ENCODE measurements at regions not wholly inside any gene's neighbourhood (a gene's known extent, or its start where the extent isn't known, plus 50 kb on each side); places are given as distances from the start of the nearest gene placed in this dataset.

DNA sequence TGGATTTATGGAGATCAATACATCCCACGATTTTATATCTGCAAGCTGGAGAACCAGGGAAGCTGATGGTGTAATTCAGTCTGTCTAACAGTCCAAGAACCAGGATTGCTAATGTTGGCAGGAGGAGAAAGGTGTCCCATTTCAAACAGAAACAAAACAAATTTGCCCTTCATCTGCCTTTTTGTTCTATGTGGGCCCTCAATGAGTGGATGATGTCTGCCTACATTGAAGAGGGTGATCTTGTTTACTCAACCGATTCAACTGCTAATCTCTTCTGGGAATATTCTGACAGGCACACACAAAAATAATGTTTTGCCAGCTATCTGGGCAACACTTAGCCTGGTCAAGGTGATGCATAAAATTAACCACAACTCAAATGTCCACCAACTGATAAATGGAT, 65.1 kb upstream of the IL33 start:
- Histone ChIP-seq H3K27ac (ENCODE audit: low read depth, low read length, poor library complexity, severe bottlenecking) (no peak overlapping the region), H3K36me3 (ENCODE audit: insufficient read depth, low read length) (no peaks in the 10 kb centered on the region), H3K4me1 (ENCODE audit: insufficient read depth, low read length, poor library complexity, severe bottlenecking) (no peaks in the 10 kb centered on the region), H3K9me3 (ENCODE audit: low read length) (no peaks in the 10 kb centered on the region), H2AFZ (ENCODE audit: low read length) (no peak overlapping the region), H4K20me1 (ENCODE audit: insufficient read depth, low read length) (no peaks in the 10 kb centered on the region), H3K79me2 (ENCODE audit: insufficient read depth, low read depth, low read length) (no peaks in the 10 kb centered on the region), H3K4me2 (ENCODE audit: low read length) (no peak overlapping the region), H3K9me2 (ENCODE audit: insufficient read depth, low read length) (no peaks in the 10 kb centered on the region), H3K4me3 (ENCODE audit: low read depth, low read length, poor library complexity, severe bottlenecking) (no peak overlapping the region)
- TF ChIP-seq EZH2phosphoT487 (IDR thresholded peaks at IDR 0.05; ENCODE audit: borderline replicate concordance, low read depth, low read length) = no peak
- TF ChIP-seq, protein P1, sequence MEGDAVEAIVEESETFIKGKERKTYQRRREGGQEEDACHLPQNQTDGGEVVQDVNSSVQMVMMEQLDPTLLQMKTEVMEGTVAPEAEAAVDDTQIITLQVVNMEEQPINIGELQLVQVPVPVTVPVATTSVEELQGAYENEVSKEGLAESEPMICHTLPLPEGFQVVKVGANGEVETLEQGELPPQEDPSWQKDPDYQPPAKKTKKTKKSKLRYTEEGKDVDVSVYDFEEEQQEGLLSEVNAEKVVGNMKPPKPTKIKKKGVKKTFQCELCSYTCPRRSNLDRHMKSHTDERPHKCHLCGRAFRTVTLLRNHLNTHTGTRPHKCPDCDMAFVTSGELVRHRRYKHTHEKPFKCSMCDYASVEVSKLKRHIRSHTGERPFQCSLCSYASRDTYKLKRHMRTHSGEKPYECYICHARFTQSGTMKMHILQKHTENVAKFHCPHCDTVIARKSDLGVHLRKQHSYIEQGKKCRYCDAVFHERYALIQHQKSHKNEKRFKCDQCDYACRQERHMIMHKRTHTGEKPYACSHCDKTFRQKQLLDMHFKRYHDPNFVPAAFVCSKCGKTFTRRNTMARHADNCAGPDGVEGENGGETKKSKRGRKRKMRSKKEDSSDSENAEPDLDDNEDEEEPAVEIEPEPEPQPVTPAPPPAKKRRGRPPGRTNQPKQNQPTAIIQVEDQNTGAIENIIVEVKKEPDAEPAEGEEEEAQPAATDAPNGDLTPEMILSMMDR (conservative IDR thresholded peaks at IDR 0.05; ENCODE audit: low read length) = no peak
- BruUV-seq (replicated peaks) = no TSS peak
- CTCF ChIA-PET (ENCODE audit: unreplicated experiment) = no interaction called here
- POLR2A ChIA-PET = interaction anchor here (0.6 kb wide), 2 partner anchors 41 to 1084 kb away, joined by 3 to 7 read pairs; no protein-coding TSS in a partner anchor
- DNase-seq (ENCODE audit: low spot score) = no peak
- intact Hi-C loops (cut with micrococcal nuclease; ENCODE audit: unreplicated experiment) = no loop called here

DNA sequence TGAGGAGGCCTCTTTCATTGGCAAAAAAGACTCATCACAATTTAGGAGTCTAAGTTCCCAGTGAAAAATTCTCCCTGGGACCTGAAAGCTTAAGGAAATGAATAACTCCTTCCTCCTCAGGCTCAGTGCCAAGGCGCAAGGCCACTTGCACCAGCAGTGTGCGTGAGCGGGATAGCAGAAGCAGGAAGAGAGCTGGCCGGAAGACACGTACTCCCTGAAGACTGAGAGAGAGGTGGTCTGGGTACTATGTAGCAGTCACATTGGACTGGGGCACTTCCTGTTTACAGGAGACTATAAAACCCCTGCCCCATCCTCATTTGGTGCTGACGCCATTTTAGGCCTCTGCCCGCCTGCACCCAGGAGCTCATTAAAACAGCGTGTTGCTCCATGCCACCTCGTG, 66.3 kb upstream of the IL33 start:
- no peak overlapping the region for H3K4me3 ChIP-seq (ENCODE audit: low read depth, low read length, poor library complexity, severe bottlenecking)
- no peak overlapping the region for H3K4me2 ChIP-seq (ENCODE audit: low read length)
- H3K27ac ChIP-seq (ENCODE audit: low read depth, low read length, poor library complexity, severe bottlenecking) = no peak overlapping the region
- no peaks in the 10 kb centered on the region for H4K20me1 ChIP-seq (ENCODE audit: insufficient read depth, low read length)
- H3K36me3 ChIP-seq (ENCODE audit: insufficient read depth, low read length) = no peaks in the 10 kb centered on the region
- DNase-seq (ENCODE audit: low spot score) = no peak
- TF ChIP-seq, protein P1 (conservative IDR thresholded peaks at IDR 0.05; ENCODE audit: low read length) = no peak
- TF ChIP-seq EZH2phosphoT487 (IDR thresholded peaks at IDR 0.05; ENCODE audit: borderline replicate concordance, low read depth, low read length) = no peak
- H3K9me3 ChIP-seq (ENCODE audit: low read length) = no peaks in the 10 kb centered on the region
- intact Hi-C loops (cut with micrococcal nuclease; ENCODE audit: unreplicated experiment) = no loop called here
- ChIA-PET POLR2A (interaction anchor here (0.6 kb wide), 2 partner anchors 129 to 1460 kb away, joined by 3 to 4 read pairs; no protein-coding TSS in a partner anchor), CTCF (ENCODE audit: unreplicated experiment) (no interaction called here)
- H2AFZ ChIP-seq (ENCODE audit: low read length) = no peak overlapping the region
- H3K4me1 ChIP-seq (ENCODE audit: insufficient read depth, low read length, poor library complexity, severe bottlenecking) = no peaks in the 10 kb centered on the region
- BruUV-seq (replicated peaks) = no TSS peak
- no peaks in the 10 kb centered on the region for H3K9me2 ChIP-seq (ENCODE audit: insufficient read depth, low read length)
- H3K79me2 ChIP-seq (ENCODE audit: insufficient read depth, low read depth, low read length) = no peaks in the 10 kb centered on the region

DNA sequence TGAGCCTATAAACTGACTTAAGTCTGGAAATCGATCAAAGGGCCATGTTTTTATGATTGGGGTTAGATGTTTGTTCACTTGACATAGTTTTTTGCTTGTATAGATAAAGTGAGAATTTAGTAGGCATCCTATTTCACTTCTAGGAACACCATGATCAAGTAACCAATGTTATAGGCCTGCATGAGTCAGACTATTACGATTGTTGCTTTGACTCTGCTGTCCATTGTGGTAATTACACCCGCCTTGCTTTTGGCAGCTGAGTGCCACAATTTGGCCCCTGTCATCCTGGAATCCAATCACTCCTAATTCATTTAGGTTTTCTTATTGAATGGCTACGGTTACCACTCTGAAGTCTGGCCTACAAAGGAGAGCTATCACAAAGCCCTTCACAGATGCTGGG, 67.8 kb upstream of the IL33 start:
- intact Hi-C loops (cut with micrococcal nuclease; ENCODE audit: unreplicated experiment) = no loop called here
- no peaks in the 10 kb centered on the region for H3K9me2 ChIP-seq (ENCODE audit: insufficient read depth, low read length)
- no peaks in the 10 kb centered on the region for H3K36me3 ChIP-seq (ENCODE audit: insufficient read depth, low read length)
- H3K4me1 ChIP-seq (ENCODE audit: insufficient read depth, low read length, poor library complexity, severe bottlenecking) = no peaks in the 10 kb centered on the region
- BruUV-seq (replicated peaks) = no TSS peak
- H3K4me3 ChIP-seq (ENCODE audit: low read depth, low read length, poor library complexity, severe bottlenecking) = no peak overlapping the region
- TF ChIP-seq, protein P1 (conservative IDR thresholded peaks at IDR 0.05; ENCODE audit: low read length) = no peak
- no peak for TF ChIP-seq EZH2phosphoT487 (IDR thresholded peaks at IDR 0.05; ENCODE audit: borderline replicate concordance, low read depth, low read length)
- H3K4me2 ChIP-seq (ENCODE audit: low read length) = no peak overlapping the region
- no peak overlapping the region for H3K27ac ChIP-seq (ENCODE audit: low read depth, low read length, poor library complexity, severe bottlenecking)
- no peaks in the 10 kb centered on the region for H3K9me3 ChIP-seq (ENCODE audit: low read length)
- DNase-seq (ENCODE audit: low spot score) = no peak
- ChIA-PET CTCF (ENCODE audit: unreplicated experiment) (no interaction called here), POLR2A (interaction anchor here (1.1 kb wide), 1 partner anchor 66 kb away, joined by 3 read pairs; no protein-coding TSS in a partner anchor)
- H3K79me2 ChIP-seq (ENCODE audit: insufficient read depth, low read depth, low read length) = no peaks in the 10 kb centered on the region
- H4K20me1 ChIP-seq (ENCODE audit: insufficient read depth, low read length) = no peaks in the 10 kb centered on the region
- H2AFZ ChIP-seq (ENCODE audit: low read length) = no peak overlapping the region
